Stimulated activated naive CD8-positive, alpha-beta T cell treated with anti-CD3 and anti-CD28 coated beads, Interleukin-15, Interleukin-2, amounts not matched to agents 100 ng/mL and 50 ng/mL, for 24 hours (primary cell): ENCODE measurements at regions not wholly inside any gene's neighbourhood (a gene's known extent, or its start where the extent isn't known, plus 50 kb on each side); places are given as distances from the start of the nearest gene placed in this dataset.
"Not testable (repeated sequence)": the region's sequence is repeated elsewhere in the genome, so short reads cannot be mapped to it uniquely, and the experiment has no call there.

Source experiments
- H3K27ac Mint-ChIP-seq: one replicate; pipeline ENCODE4 v1.8.0; 2021; ENCODE audit warnings: mild to moderate bottlenecking, mixed read lengths
- H3K27me3 Mint-ChIP-seq: one replicate; pipeline ENCODE4 v1.8.0; 2021; ENCODE audit warnings: mixed read lengths
- H3K36me3 Mint-ChIP-seq: one replicate; pipeline ENCODE4 v1.8.0; 2021; ENCODE audit warnings: low read depth, mixed read lengths
- H3K4me1 Mint-ChIP-seq: one replicate; pipeline ENCODE4 v1.8.0; 2021; ENCODE audit warnings: low read depth, mixed read lengths
- H3K4me3 Mint-ChIP-seq: one replicate; pipeline ENCODE4 v1.8.0; 2021; ENCODE audit warnings: mild to moderate bottlenecking, mixed read lengths
- H3K9me3 Mint-ChIP-seq: one replicate; pipeline ENCODE4 v1.8.0; 2021; ENCODE audit warnings: mixed read lengths

GRCh38 chr14:22231018-22231417, 358.0 kb downstream of the DAD1 start:
- H3K4me1 Mint-ChIP-seq, result peaks cover 35% of the 10 kb centered on the region
- H3K9me3 Mint-ChIP-seq, result no peaks in the 10 kb centered on the region
- no peak overlapping the region for H3K27ac Mint-ChIP-seq
- no peak overlapping the region for H3K4me3 Mint-ChIP-seq
- H3K27me3 Mint-ChIP-seq, result no peaks in the 10 kb centered on the region
- no peaks in the 10 kb centered on the region for H3K36me3 Mint-ChIP-seq

- H3K4me1 Mint-ChIP-seq, result peaks cover 35% of the 10 kb centered on the region
- no peak overlapping the region for H3K4me3 Mint-ChIP-seq
- no peaks in the 10 kb centered on the region for H3K9me3 Mint-ChIP-seq
- H3K27me3 Mint-ChIP-seq, result no peaks in the 10 kb centered on the region
- no peak overlapping the region for H3K27ac Mint-ChIP-seq
- H3K36me3 Mint-ChIP-seq, result no peaks in the 10 kb centered on the region
Measured at GRCh38 chr14:22230517-22230916, 358.5 kb downstream of the DAD1 start.

GRCh38 chr14:22227084-22227483, 361.9 kb downstream of the DAD1 start:
- H3K4me3 Mint-ChIP-seq, result peak overlapping the region; percentile 70

GRCh38 chr14:22226381-22226780, 362.6 kb downstream of the DAD1 start:
- H3K27ac Mint-ChIP-seq, result peak overlapping the region; percentile 63
- no peaks in the 10 kb centered on the region for H3K9me3 Mint-ChIP-seq
- H3K27me3 Mint-ChIP-seq, result peaks cover 4% of the 10 kb centered on the region
- H3K4me1 Mint-ChIP-seq, result peaks cover 29% of the 10 kb centered on the region
- peak overlapping the region; percentile 70 for H3K4me3 Mint-ChIP-seq
- no peaks in the 10 kb centered on the region for H3K36me3 Mint-ChIP-seq

More at GRCh38 chr14:22227084-22227483, 361.9 kb downstream of the DAD1 start:
- Mint-ChIP-seq H3K9me3 (no peaks in the 10 kb centered on the region), H3K4me1 (peaks cover 35% of the 10 kb centered on the region), H3K27me3 (peaks cover 4% of the 10 kb centered on the region), H3K36me3 (no peaks in the 10 kb centered on the region), H3K27ac (no peak overlapping the region)

- Mint-ChIP-seq H3K9me3 (no peaks in the 10 kb centered on the region), H3K36me3 (no peaks in the 10 kb centered on the region), H3K27me3 (peaks cover 4% of the 10 kb centered on the region), H3K27ac (no peak overlapping the region), H3K4me1 (peaks cover 22% of the 10 kb centered on the region), H3K4me3 (no peak overlapping the region)
Measured at GRCh38 chr14:22225516-22226140, 363.4 kb downstream of the DAD1 start.

GRCh38 chr14:22221508-22221907, 367.5 kb downstream of the DAD1 start:
- peak overlapping the region; percentile 49 for H3K4me3 Mint-ChIP-seq
- H3K27ac Mint-ChIP-seq, result no peak overlapping the region
- peaks cover 4% of the 10 kb centered on the region for H3K27me3 Mint-ChIP-seq
- no peaks in the 10 kb centered on the region for H3K36me3 Mint-ChIP-seq
- H3K4me1 Mint-ChIP-seq, result peaks cover 15% of the 10 kb centered on the region
- no peaks in the 10 kb centered on the region for H3K9me3 Mint-ChIP-seq

GRCh38 chr14:22220427-22220826, 368.6 kb downstream of the DAD1 start:
- no peak overlapping the region for H3K4me3 Mint-ChIP-seq
- no peaks in the 10 kb centered on the region for H3K9me3 Mint-ChIP-seq
- H3K36me3 Mint-ChIP-seq, result no peaks in the 10 kb centered on the region
- H3K27me3 Mint-ChIP-seq, result peaks cover 4% of the 10 kb centered on the region
- H3K4me1 Mint-ChIP-seq, result peaks cover 10% of the 10 kb centered on the region
- no peak overlapping the region for H3K27ac Mint-ChIP-seq

- Mint-ChIP-seq H3K4me1 (peaks cover 10% of the 10 kb centered on the region), H3K9me3 (no peaks in the 10 kb centered on the region), H3K27ac (no peak overlapping the region), H3K27me3 (peaks cover 4% of the 10 kb centered on the region), H3K36me3 (no peaks in the 10 kb centered on the region), H3K4me3 (peak overlapping the region; percentile 13)
Measured at GRCh38 chr14:22218728-22219127, 370.3 kb downstream of the DAD1 start.

GRCh38 chr14:22213120-22213519, 375.9 kb downstream of the DAD1 start:
- no peak overlapping the region for H3K4me3 Mint-ChIP-seq
- no peak overlapping the region for H3K27ac Mint-ChIP-seq

GRCh38 chr14:22210906-22211305, 378.1 kb downstream of the DAD1 start:
- Mint-ChIP-seq H3K4me1 (peaks cover 8% of the 10 kb centered on the region), H3K36me3 (no peaks in the 10 kb centered on the region), H3K9me3 (no peaks in the 10 kb centered on the region), H3K4me3 (no peak overlapping the region), H3K27me3 (peaks cover 11% of the 10 kb centered on the region), H3K27ac (no peak overlapping the region)

More at GRCh38 chr14:22213120-22213519, 375.9 kb downstream of the DAD1 start:
- no peaks in the 10 kb centered on the region for H3K9me3 Mint-ChIP-seq
- peaks cover 11% of the 10 kb centered on the region for H3K27me3 Mint-ChIP-seq
- H3K4me1 Mint-ChIP-seq, result no peaks in the 10 kb centered on the region
- H3K36me3 Mint-ChIP-seq, result no peaks in the 10 kb centered on the region

GRCh38 chr14:22210026-22210425, 379.0 kb downstream of the DAD1 start:
- H3K9me3 Mint-ChIP-seq, result no peaks in the 10 kb centered on the region

GRCh38 chr14:22203036-22203435, 386.0 kb downstream of the DAD1 start:
- H3K36me3 Mint-ChIP-seq, result no peaks in the 10 kb centered on the region
- no peak overlapping the region for H3K27ac Mint-ChIP-seq
- no peaks in the 10 kb centered on the region for H3K27me3 Mint-ChIP-seq
- peaks cover 17% of the 10 kb centered on the region for H3K4me1 Mint-ChIP-seq
- peak overlapping the region; percentile 72 for H3K4me3 Mint-ChIP-seq
- no peaks in the 10 kb centered on the region for H3K9me3 Mint-ChIP-seq

More at GRCh38 chr14:22210026-22210425, 379.0 kb downstream of the DAD1 start:
- Mint-ChIP-seq H3K4me3 (no peak overlapping the region), H3K36me3 (no peaks in the 10 kb centered on the region), H3K4me1 (peaks cover 8% of the 10 kb centered on the region), H3K27me3 (peaks cover 11% of the 10 kb centered on the region), H3K27ac (no peak overlapping the region)

- no peaks in the 10 kb centered on the region for H3K9me3 Mint-ChIP-seq
Measured at GRCh38 chr14:22202313-22202712, 386.7 kb downstream of the DAD1 start.

GRCh38 chr14:22200977-22201605, 387.9 kb downstream of the DAD1 start:
- Mint-ChIP-seq H3K4me1 (peaks cover 9% of the 10 kb centered on the region), H3K27me3 (no peaks in the 10 kb centered on the region), H3K4me3 (peak overlapping the region; percentile 13), H3K36me3 (no peaks in the 10 kb centered on the region), H3K9me3 (no peaks in the 10 kb centered on the region), H3K27ac (no peak overlapping the region)

More at GRCh38 chr14:22202313-22202712, 386.7 kb downstream of the DAD1 start:
- Mint-ChIP-seq H3K4me1 (peaks cover 12% of the 10 kb centered on the region), H3K27ac (peak overlapping the region; percentile 69), H3K27me3 (no peaks in the 10 kb centered on the region), H3K4me3 (peak overlapping the region; percentile 72), H3K36me3 (no peaks in the 10 kb centered on the region)

GRCh38 chr14:22200131-22200530, 388.9 kb downstream of the DAD1 start:
- H3K27ac Mint-ChIP-seq, H3K9me3 Mint-ChIP-seq, H3K4me1 Mint-ChIP-seq, H3K4me3 Mint-ChIP-seq, H3K36me3 Mint-ChIP-seq, H3K27me3 Mint-ChIP-seq: not testable (repeated sequence)

- H3K27me3 Mint-ChIP-seq, result no peaks in the 10 kb centered on the region
- H3K9me3 Mint-ChIP-seq, result no peaks in the 10 kb centered on the region
- H3K4me1 Mint-ChIP-seq, result no peaks in the 10 kb centered on the region
- no peaks in the 10 kb centered on the region for H3K36me3 Mint-ChIP-seq
- H3K27ac Mint-ChIP-seq, result no peak overlapping the region
- H3K4me3 Mint-ChIP-seq, result no peak overlapping the region
Measured at GRCh38 chr14:22194664-22195063, 394.4 kb downstream of the DAD1 start.
